ENCODE measurements at regions not wholly inside any gene's neighbourhood (a gene's known extent, or its start where the extent isn't known, plus 50 kb on each side); places are given as distances from the start of the nearest gene placed in this dataset.

GRCh38 chr2:133947057-133947456, 306.8 kb upstream of the MGAT5 start:
- no peak for TF ChIP-seq CTCF (IDR thresholded peaks at IDR 0.05)
- TF ChIP-seq POLR2A (IDR thresholded peaks at IDR 0.05) = no peak
- TF ChIP-seq EP300 (IDR thresholded peaks at IDR 0.05) = no peak
- TF ChIP-seq POLR2AphosphoS5 (IDR thresholded peaks at IDR 0.05) = no peak

All from upper lobe of left lung (tissue), 4 donors.